Left renal cortex interstitium (tissue), 4 donors: ENCODE measurements at regions not wholly inside any gene's neighbourhood (a gene's known extent, or its start where the extent isn't known, plus 50 kb on each side); places are given as distances from the start of the nearest gene placed in this dataset.
"Not testable (repeated sequence)": the region's sequence is repeated elsewhere in the genome, so short reads cannot be mapped to it uniquely, and the experiment has no call there.

Experiments used
- DNase-seq, 4 donors: peaks; one replicate each; pipeline ENCODE4 v3.0.0-alpha.2; 2013; ENCODE audit warnings: low read depth in 4 of 4, low spot score in 2 of 4, missing footprints in 1 of 4

DNA sequence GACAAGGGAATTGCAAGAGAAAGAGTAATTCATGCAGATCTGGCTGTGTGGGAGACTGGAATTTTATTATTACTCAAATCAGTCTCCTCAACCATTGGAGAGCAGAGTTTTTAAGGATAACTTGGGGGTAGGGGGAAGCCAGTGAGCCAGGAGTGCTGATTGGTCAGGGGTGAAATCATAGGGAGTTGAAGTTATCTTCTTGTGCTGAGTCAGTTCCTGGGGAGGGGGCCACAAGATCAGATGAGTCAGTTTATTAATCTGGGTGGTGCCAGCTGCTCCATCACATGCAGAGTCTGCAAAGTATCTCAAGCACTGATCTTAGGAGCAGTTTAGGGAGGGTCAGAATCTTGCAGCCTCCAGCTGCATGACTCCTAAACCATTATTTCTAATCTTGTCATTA lies 191.8 kb upstream of the IGF1 start:
- DNase-seq: not testable (repeated sequence)

DNA sequence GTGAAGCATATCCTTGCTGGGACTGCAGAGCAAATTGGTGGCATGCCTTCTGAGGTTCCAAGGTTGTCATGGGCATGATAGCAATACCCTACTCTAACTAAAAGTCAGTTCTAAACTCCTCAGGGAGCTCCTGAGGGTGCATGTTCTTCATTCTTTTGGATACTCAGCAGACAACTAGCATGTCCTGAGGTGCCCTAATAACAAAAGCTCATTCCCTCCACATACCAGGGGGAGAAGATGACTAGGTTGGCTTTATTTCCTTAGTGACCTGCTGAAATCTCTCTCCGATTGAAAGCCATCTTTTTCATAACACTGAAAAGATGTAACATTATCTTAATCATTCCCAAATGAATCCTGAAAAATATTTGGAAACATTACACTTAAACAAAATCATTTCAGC lies 188.7 kb upstream of the IGF1 start:
- no peak for DNase-seq

- not testable (repeated sequence) for DNase-seq
Measured at GRCh38 chr12:102666176-102666575, 185.8 kb upstream of the IGF1 start.

DNA sequence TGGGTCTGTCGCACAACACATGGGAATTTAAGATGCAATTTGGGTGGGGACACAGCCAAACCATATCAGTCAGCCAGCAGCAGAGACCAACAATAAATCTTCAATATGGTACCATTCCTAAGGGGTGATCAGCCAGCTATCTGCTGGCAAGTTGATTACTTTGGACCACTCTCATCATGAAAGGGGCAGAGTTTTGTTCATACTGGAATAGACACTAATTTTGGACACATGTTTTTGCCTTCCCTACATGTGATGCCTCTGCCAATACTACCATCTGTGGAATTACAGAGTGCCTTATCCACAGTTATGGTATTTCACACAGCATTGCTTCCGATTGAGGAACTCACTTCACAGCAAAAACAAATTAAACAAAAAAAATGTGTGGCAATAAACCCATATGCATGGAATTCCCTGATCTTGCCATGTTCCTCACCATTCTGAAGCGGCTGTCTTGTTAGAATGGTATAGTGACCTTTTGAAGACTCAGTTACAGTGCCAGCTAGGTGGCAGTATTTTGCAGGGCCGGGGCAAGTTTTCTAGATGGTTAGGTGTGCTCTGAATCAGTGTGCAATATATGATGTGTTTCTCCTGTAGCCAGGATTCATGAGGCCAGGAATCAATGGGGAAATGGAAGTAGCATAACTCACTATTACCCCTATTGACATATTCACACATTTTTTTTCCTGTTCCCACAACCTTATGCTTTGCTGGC lies 179.0 kb upstream of the IGF1 start:
- no peak for DNase-seq

DNA sequence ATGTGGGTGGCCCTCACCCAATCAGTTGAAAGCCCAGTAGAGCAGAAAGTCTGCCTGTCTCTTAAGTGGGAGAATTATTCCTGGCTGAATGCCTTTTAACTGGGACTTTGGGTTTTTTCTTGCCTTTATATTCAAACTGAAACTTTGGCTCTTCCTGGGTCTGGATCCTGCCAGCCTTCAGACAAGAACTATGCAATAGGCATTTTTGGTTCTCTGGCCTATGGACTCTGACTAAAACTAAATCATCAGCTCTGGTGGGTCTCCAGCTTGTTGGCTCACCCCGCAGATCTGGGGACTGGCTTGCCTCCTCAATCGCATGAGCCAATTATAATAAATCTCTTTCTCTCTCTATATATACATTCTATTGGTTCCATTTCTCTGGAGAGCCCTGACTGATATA lies 173.0 kb upstream of the IGF1 start:
- DNase-seq: no peak

DNA sequence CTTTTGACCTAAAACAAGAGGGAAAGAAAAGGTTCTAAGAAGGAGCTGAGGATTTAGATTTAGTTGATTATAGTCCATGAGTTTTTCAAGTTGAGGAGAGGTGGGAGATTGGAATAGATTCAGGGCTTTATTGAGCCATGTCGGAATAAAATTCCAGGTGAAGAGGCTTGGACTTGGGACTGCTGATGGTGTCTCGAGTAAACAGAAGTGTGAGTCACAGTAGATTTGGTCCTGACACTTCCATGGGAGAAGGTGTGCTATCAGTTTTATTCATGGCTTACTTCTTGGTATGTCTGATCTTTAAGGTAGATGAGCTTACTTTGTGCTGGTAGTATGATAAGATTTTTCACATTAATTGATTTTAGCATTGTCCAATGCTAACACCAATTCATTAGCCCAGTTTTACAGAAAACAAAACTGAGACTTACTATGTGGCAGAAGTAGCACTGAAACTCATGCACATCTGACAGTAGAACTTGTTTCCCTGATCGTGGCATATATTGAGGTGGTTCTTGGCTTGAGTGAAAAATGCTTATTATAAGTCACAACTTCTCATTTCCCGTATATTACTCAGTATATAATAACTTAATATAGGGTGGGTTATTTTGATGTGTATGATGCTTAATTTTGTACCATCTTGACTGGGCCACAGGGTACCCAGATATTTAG lies 172.4 kb upstream of the IGF1 start:
- DNase-seq: no peak

DNA sequence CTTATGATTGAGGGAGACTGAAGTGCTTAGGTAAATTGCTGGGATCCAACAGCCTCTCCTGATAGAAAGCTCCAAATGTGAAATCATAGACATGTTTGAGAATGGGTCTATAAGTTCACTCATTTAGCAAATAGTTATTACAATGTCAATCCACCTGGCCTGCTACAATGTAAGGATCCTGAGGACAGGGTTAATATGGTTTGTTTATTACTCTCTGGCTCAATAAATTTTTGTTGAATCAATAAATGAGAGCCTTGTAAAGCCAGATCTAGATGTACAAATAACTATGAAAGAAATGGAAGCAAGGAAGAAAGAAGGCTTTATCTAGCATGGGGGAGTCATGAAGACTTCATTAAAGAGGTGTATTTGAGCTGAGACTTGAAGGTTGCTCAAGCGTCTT lies 165.6 kb upstream of the IGF1 start:
- no peak for DNase-seq

GRCh38 chr12:102643879-102644575 lies 163.7 kb upstream of the IGF1 start:
- DNase-seq: no peak

DNA sequence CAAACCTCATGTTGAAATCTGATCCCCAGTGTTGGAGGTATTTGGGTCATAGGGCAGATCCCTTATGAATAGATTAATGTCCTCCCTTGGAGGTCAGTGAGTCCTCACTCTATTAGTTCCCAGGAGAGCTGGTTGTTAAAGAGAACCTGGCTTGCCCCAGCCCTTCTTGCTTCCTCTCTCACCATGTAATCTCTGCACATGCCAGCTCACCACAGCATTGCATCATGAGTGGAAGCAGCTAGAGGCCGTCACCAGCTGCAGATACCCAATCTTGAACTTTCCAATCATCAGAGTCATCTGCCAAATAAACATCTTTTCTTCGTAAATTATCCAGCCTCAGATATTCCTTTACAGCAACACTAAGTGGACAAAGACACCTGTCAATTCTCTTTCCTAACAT lies 161.8 kb upstream of the IGF1 start:
- no peak for DNase-seq

DNA sequence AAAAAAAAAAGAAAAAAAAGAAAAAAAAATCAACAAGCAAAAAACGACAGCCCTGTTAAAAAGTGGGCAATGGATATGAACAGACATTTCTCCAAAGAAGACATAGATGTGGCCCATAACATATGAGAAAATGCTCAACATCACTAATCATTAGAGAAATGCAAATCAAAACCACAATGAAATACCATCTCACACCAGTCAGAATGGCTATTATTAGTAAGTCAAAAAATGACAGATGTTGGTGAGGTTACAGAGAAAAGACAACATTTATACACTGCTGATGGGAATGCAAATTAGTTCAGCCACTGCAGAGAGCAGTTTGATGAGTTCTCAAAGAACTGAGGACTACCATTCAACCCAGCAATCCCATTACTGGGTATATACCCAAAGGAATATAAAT lies 160.3 kb upstream of the IGF1 start:
- not testable (repeated sequence) for DNase-seq

GRCh38 chr12:102638777-102639176 lies 158.4 kb upstream of the IGF1 start:
- no peak for DNase-seq

- no peak for DNase-seq
Measured at GRCh38 chr12:102633981-102634605, 153.7 kb upstream of the IGF1 start.

GRCh38 chr12:102631274-102631673 lies 150.9 kb upstream of the IGF1 start:
- DNase-seq: no peak

GRCh38 chr12:102629262-102629888 lies 149.0 kb upstream of the IGF1 start:
- no peak for DNase-seq

GRCh38 chr12:102625819-102626218 lies 145.5 kb upstream of the IGF1 start:
- DNase-seq: no peak

DNA sequence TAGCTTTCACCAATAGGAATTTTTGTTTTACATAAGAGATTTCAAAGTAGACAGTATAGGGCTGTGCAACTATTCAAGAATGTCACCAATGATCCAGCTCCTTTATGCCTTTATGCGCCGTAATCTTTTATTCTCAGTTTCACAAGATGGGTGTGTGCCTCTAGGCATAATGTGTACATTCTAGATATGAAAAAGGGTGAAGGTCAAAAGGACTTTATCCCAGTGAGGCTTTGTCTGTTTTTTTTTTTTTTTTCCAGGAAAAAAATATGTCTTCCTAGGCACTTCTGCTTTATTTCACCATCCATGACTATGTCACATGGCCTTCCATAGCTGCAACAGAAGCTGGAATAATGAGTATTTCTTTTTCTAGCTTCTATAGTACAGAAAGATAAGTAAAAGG lies 142.3 kb upstream of the IGF1 start:
- no peak for DNase-seq

GRCh38 chr12:102618197-102618877 lies 138.0 kb upstream of the IGF1 start:
- no peak for DNase-seq

DNA sequence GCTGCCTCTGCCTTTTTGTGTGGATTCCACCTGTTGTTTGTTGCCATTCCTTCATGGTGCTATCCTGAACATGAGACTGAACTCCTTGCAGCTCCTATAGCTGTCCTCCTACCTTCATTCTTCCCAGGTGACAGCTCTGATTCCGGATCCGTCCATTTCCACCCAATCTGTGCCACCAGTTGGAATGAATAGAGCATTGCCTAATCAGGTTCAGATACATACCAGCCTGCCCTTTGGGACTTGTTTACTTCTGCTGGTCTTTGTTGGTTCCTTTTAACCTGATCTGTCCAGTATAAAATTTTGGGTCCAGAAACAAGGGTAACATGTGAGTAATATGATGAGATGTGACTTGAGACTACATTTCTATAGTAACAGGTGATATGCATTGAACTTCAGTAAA lies 136.3 kb upstream of the IGF1 start:
- DNase-seq: no peak

DNA sequence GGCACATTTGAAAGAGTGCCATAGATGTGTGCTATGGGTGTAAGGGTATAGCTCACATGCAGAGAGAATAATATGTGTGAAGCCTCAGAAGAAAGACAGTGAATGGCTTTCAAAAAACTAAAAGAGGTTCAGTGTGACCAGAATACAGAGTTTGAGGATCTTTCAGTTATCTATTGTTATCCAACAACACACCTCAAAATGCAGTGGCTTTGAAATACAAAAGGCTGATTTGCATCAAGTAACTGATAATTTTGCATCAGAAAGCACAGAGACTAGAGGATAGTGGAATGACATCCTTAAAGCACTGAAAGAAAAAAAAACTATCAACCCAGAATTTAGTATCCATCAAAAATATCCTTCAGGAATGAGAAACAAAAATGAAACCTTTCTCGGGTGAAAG lies 131.6 kb upstream of the IGF1 start:
- DNase-seq: no peak

GRCh38 chr12:102609996-102610395 lies 129.6 kb upstream of the IGF1 start:
- no peak for DNase-seq
